GM12878 (cell line): ENCODE measurements at regions not wholly inside any gene's neighbourhood (a gene's known extent, or its start where the extent isn't known, plus 50 kb on each side); places are given as distances from the start of the nearest gene placed in this dataset.

Experiments used
- ATAC-seq: fragments of 200-7000 bp; cut with Tn5 transposase; 3 replicates; pipeline ENCODE4 v1.9.1; 2020; ENCODE audit warnings: mild to moderate bottlenecking, moderate library complexity
- BruUV-seq: library from RNA; stranded (reverse); fragments of 400-500 nt; replicated peaks from 2 replicates; lab custom pipeline; 2021; lab: Mats Ljungman, UMichigan
- CTCF ChIA-PET: fragments of 300-600 bp; sonication (Branson Sonifier 250); formaldehyde crosslinking; extraction: SDS; loops from one replicate; lab custom pipeline; 2021; ENCODE audit warnings: inconsistent platforms; lab: Yijun Ruan, JAX
- POLR2A ChIA-PET: fragments of 350-600 bp; formaldehyde crosslinking; extraction: SDS; loops from one replicate; lab custom pipeline; 2021; ENCODE audit warnings: inconsistent platforms; lab: Charles Lee
- RAD21 ChIA-PET: fragments of 300-600 bp; sonication (Branson Sonifier 250); formaldehyde crosslinking; loops from one replicate; lab custom pipeline; 2023; ENCODE audit warnings: antibody characterized with exemption; ENCODE audit not compliant: unreplicated experiment; lab: Charles Lee
- SMC1A ChIA-PET: fragments of 300-600 bp; sonication (Branson Sonifier 250); formaldehyde crosslinking; loops from one replicate; lab custom pipeline; 2023; ENCODE audit not compliant: unreplicated experiment, uncharacterized antibody; lab: Charles Lee
- DNase-seq: peaks from one replicate; pipeline ENCODE4 v3.0.0-alpha.2; 2011; ENCODE audit warnings: low read depth, low spot score
- FAIRE-seq: peaks from 3 replicates; lab custom pipeline; 2011; peaks lifted over from hg19 to GRCh38; lab: Jason Lieb, UNC
- H2AFZ ChIP-seq: 2 replicates; pipeline ENCODE4 v1.6.0; 2011; ENCODE audit warnings: low read depth, low read length, control low read depth; ENCODE audit not compliant: control insufficient read depth
- H3K27ac ChIP-seq: 2 replicates; pipeline ENCODE4 v1.5.1; 2011; ENCODE audit warnings: control low read depth; ENCODE audit not compliant: control insufficient read depth, insufficient read depth
- H3K27me3 ChIP-seq, 2 experiments: replicated peaks in 1 of 2; 2 replicates each; pipeline versions ENCODE4 v1.6.0 to v1.6.1; 2011; ENCODE audit warnings: low read length in 1 of 2; ENCODE audit not compliant: control insufficient read depth in 2 of 2, insufficient read depth in 2 of 2
- H3K36me3 ChIP-seq, 2 experiments: 2 replicates each; pipeline ENCODE4 v1.5.1; 2011; ENCODE audit warnings: low read length in 1 of 2; ENCODE audit not compliant: control insufficient read depth in 2 of 2, insufficient read depth in 2 of 2
- H3K4me1 ChIP-seq: 2 replicates; pipeline ENCODE4 v1.6.1; 2011; ENCODE audit warnings: mild to moderate bottlenecking, low read length, moderate library complexity, mixed read lengths; ENCODE audit not compliant: control insufficient read depth, insufficient read depth
- H3K4me2 ChIP-seq: 2 replicates; pipeline ENCODE4 v1.6.0; 2011; ENCODE audit warnings: control low read depth; ENCODE audit not compliant: control insufficient read depth, insufficient read depth
- H3K4me3 ChIP-seq: fragments of 200-600 bp; sonication (generic); 2 replicates; pipeline ENCODE4 v1.5.1; 2016
- H3K79me2 ChIP-seq: 2 replicates; pipeline ENCODE4 v1.6.0; 2011; ENCODE audit warnings: low read length; ENCODE audit not compliant: control insufficient read depth, insufficient read depth
- H3K9ac ChIP-seq: 2 replicates; pipeline ENCODE4 v1.8.0; 2011; ENCODE audit warnings: low read length, control low read depth, mixed read lengths; ENCODE audit not compliant: control insufficient read depth, insufficient read depth
- H3K9me3 ChIP-seq: replicated peaks from 3 replicates; pipeline ENCODE4 v1.5.1; 2011; ENCODE audit warnings: mild to moderate bottlenecking, low read length; ENCODE audit not compliant: control insufficient read depth, insufficient read depth
- H4K20me1 ChIP-seq: 2 replicates; pipeline ENCODE4 v1.6.0; 2011; ENCODE audit not compliant: control insufficient read depth, insufficient read depth
- ATF2 ChIP-seq: IDR thresholded peaks from 2 replicates; pipeline ENCODE4 v1.6.1; 2012; ENCODE audit warnings: low read length, inconsistent platforms
- BMI1 ChIP-seq: fragments of 450-650 bp; IDR thresholded peaks from 2 replicates; pipeline ENCODE4 v1.6.1; 2016; ENCODE audit warnings: mild to moderate bottlenecking, moderate library complexity, borderline replicate concordance
- CBX5 ChIP-seq: sonication (generic); IDR thresholded peaks from 2 replicates; pipeline ENCODE4 v1.6.1; 2016; ENCODE audit warnings: low read depth, moderate library complexity, mild to moderate bottlenecking, inconsistent platforms
- CHD2 ChIP-seq: IDR thresholded peaks from 2 replicates; pipeline ENCODE4 v1.6.1; 2011; ENCODE audit warnings: low read depth, low read length, improper control_type of control experiment, borderline replicate concordance
- CHD4 ChIP-seq: fragments of 200-600 bp; sonication (generic); IDR thresholded peaks from 2 replicates; pipeline ENCODE4 v1.6.1; 2016; ENCODE audit warnings: mild to moderate bottlenecking
- CUX1 ChIP-seq: IDR thresholded peaks from 2 replicates; pipeline ENCODE4 v1.6.1; 2012; ENCODE audit warnings: improper control_type of control experiment, low read depth, low read length; ENCODE audit not compliant: insufficient replicate concordance
- EP300 ChIP-seq, 2 experiments: fragments of 150-350 bp in 1 of 2; IDR thresholded peaks; 2 replicates each; pipeline ENCODE4 v1.6.1; 2011 to 2012; ENCODE audit warnings: low read depth in 2 of 2, low read length in 2 of 2, borderline replicate concordance in 1 of 2, improper control_type of control experiment in 1 of 2, inconsistent platforms in 1 of 2; ENCODE audit not compliant: control insufficient read depth in 1 of 2
- JUND ChIP-seq: IDR thresholded peaks from 2 replicates; pipeline ENCODE4 v1.6.1; 2012; ENCODE audit warnings: low read depth, mild to moderate bottlenecking, low read length, improper control_type of control experiment, moderate library complexity
- KLF5 ChIP-seq: fragments of 450-650 bp; IDR thresholded peaks from 2 replicates; pipeline ENCODE4 v1.6.1; 2014; ENCODE audit warnings: mild to moderate bottlenecking; ENCODE audit not compliant: partially characterized antibody
- MEF2B ChIP-seq: fragments of 450-650 bp; IDR thresholded peaks from 2 replicates; pipeline ENCODE4 v1.6.1; 2018; ENCODE audit warnings: mild to moderate bottlenecking, moderate library complexity; ENCODE audit not compliant: partially characterized antibody, poor library complexity, severe bottlenecking
- NFXL1 ChIP-seq: fragments of 450-650 bp; IDR thresholded peaks from 2 replicates; pipeline ENCODE4 v1.6.1; 2017; ENCODE audit warnings: antibody characterized with exemption, mild to moderate bottlenecking, borderline replicate concordance
- NR2C1 ChIP-seq: fragments of 450-650 bp; IDR thresholded peaks from 2 replicates; pipeline ENCODE4 v1.6.1; 2017; ENCODE audit warnings: antibody characterized with exemption, mild to moderate bottlenecking, moderate library complexity
- PAX5 ChIP-seq: IDR thresholded peaks from 2 replicates; pipeline ENCODE4 v1.6.1; 2011; ENCODE audit warnings: low read depth, low read length, borderline replicate concordance
- SIN3A ChIP-seq: IDR thresholded peaks from 2 replicates; pipeline ENCODE4 v1.6.1; 2012; ENCODE audit warnings: low read depth, low read length, improper control_type of control experiment
- SMARCA5 ChIP-seq: fragments of 450-650 bp; IDR thresholded peaks from 2 replicates; pipeline ENCODE4 v1.6.1; 2017; ENCODE audit warnings: mild to moderate bottlenecking
- SREBF2 ChIP-seq: IDR thresholded peaks from 2 replicates; pipeline ENCODE4 v1.6.1; 2012; ENCODE audit warnings: mild to moderate bottlenecking, low read length
- WGBS: methylation state at CpG from one replicate; pipeline ENCODE4 v1.1.6; 2016; ENCODE audit warnings: low lambda C conversion rate; ENCODE audit not compliant: insufficient replicate concordance, insufficient coverage; ENCODE audit errors: missing lambda C conversion rate; 5-methylcytosine and 5-hydroxymethylcytosine counted together
- in situ Hi-C: fragments of 300-500 bp; cut with MboI; formaldehyde crosslinking; loops from 9 replicates; pipeline ENCODE4 v1.14.3; 2018; ENCODE audit warnings: mixed read lengths
- intact Hi-C: fragments of 100-400 bp; cut with micrococcal nuclease; formaldehyde crosslinking; loops from one replicate; pipeline ENCODE4 v1.14.2; 2022; ENCODE audit not compliant: unreplicated experiment
- TF ChIP-seq, protein P1 (sequence below): IDR thresholded peaks from 2 replicates; pipeline ENCODE4 v1.6.1; 2012; ENCODE audit warnings: low read depth, low read length, improper control_type of control experiment

DNA sequence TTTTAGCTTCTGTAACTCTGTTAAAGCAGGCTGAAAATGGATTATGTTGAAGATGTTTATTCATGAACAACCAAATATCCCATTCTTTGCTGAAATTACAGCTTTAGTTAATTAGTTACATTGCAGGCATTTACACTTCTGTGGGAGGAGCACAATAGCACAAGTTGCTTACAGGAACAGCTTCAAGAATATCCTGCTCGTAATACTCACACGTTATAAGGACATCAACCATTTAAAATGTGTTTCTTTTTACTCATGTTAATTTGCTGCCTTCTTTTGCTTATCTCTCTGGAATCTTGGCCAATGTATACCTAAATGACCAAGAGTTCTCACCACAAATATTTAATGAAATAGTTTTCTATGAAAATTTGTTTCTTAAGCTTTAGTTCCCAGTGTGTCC lies 305.2 kb upstream of the SYT1 start:
- no peak for TF ChIP-seq PAX5
- no peak for TF ChIP-seq KLF5
- no peak for TF ChIP-seq EP300 (IDR thresholded peaks at IDR 0.05; ENCODE audit: borderline replicate concordance in 1 of 2, control insufficient read depth in 1 of 2, low read depth in 2 of 2, low read length in 2 of 2)
- TF ChIP-seq BMI1 = no peak
- TF ChIP-seq SIN3A = no peak
- no peak for TF ChIP-seq CHD2
- no peak for TF ChIP-seq SREBF2
- TF ChIP-seq CUX1 = no peak
- no peak for TF ChIP-seq ATF2
- TF ChIP-seq NFXL1 = no peak
- TF ChIP-seq NR2C1 = no peak
- no peak for TF ChIP-seq MEF2B
- TF ChIP-seq SMARCA5 = no peak
- no peak for TF ChIP-seq CHD4
- TF ChIP-seq, protein P1, sequence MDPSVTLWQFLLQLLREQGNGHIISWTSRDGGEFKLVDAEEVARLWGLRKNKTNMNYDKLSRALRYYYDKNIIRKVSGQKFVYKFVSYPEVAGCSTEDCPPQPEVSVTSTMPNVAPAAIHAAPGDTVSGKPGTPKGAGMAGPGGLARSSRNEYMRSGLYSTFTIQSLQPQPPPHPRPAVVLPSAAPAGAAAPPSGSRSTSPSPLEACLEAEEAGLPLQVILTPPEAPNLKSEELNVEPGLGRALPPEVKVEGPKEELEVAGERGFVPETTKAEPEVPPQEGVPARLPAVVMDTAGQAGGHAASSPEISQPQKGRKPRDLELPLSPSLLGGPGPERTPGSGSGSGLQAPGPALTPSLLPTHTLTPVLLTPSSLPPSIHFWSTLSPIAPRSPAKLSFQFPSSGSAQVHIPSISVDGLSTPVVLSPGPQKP = no peak
- TF ChIP-seq CBX5 = no peak
- TF ChIP-seq JUND = no peak
- no peak for FAIRE-seq

More for the DNA sequence above, 305.2 kb upstream of the SYT1 start:
- Histone ChIP-seq H3K4me2 (no peak overlapping the region), H3K9me3 (no peaks in the 10 kb centered on the region), H3K27ac (no peak overlapping the region), H3K9ac (no peak overlapping the region), H3K79me2 (no peaks in the 10 kb centered on the region), H2AFZ (no peak overlapping the region), H3K4me3 (no peak overlapping the region), H3K27me3 (no peaks in the 10 kb centered on the region), H3K4me1 (no peaks in the 10 kb centered on the region), H3K36me3 (no peaks in the 10 kb centered on the region), H4K20me1 (no peaks in the 10 kb centered on the region)
- no TSS peak for BruUV-seq
- in situ Hi-C loops (no loop called here), intact Hi-C loops (no loop called here)
- POLR2A ChIA-PET = no interaction called here
- CTCF ChIA-PET = interaction anchor here (1.4 kb wide), 1 partner anchor 615 kb away, joined by 5 read pairs; no protein-coding TSS in a partner anchor
- no peak for ATAC-seq
- SMC1A ChIA-PET = interaction anchor here (0.9 to 1.3 kb wide), 2 partner anchors 9 to 401 kb away, joined by 3 to 4 read pairs; no protein-coding TSS in a partner anchor
- RAD21 ChIA-PET = no interaction called here
- DNase-seq = no peak
- WGBS = 63% methylated on average over 2 of the region's 2 CpGs
